GM18505 (cell line): ENCODE measurements at regions not wholly inside any gene's neighbourhood (a gene's known extent, or its start where the extent isn't known, plus 50 kb on each side); places are given as distances from the start of the nearest gene placed in this dataset.
"Not testable (repeated sequence)": the region's sequence is repeated elsewhere in the genome, so short reads cannot be mapped to it uniquely, and the experiment has no call there.

Experiments
- ATAC-seq: cut with Tn5 transposase; IDR thresholded peaks from one replicate; pipeline ENCODE4 v1.9.1; 2021; ENCODE audit not compliant: unreplicated experiment
- POLR2A ChIP-seq: IDR thresholded peaks from 4 replicates; pipeline ENCODE4 v1.6.1; 2011; ENCODE audit warnings: borderline replicate concordance; ENCODE audit not compliant: insufficient read depth, insufficient read length; ENCODE audit errors: extremely low read depth

- TF ChIP-seq POLR2A, result no peak
- ATAC-seq, result no peak
Measured at GRCh38 chr5:143980506-143980905, 168.5 kb downstream of the HMHB1 start.

- not testable (repeated sequence) for ATAC-seq
Measured at GRCh38 chr5:143982957-143983356, 171.0 kb downstream of the HMHB1 start.

GRCh38 chr5:143985832-143986515, 174.0 kb downstream of the HMHB1 start:
- no peak for TF ChIP-seq POLR2A
- no peak for ATAC-seq

GRCh38 chr5:143986516-143987212, 174.7 kb downstream of the HMHB1 start:
- no peak for TF ChIP-seq POLR2A
- no peak for ATAC-seq

GRCh38 chr5:143987264-143987663, 175.3 kb downstream of the HMHB1 start:
- ATAC-seq, result no peak
- no peak for TF ChIP-seq POLR2A

GRCh38 chr5:143987751-143988560, 176.0 kb downstream of the HMHB1 start:
- no peak for TF ChIP-seq POLR2A
- ATAC-seq, result no peak

GRCh38 chr5:143992496-143992895, 178.0 kb downstream of the YIPF5 start:
- no peak for TF ChIP-seq POLR2A
- ATAC-seq, result no peak

GRCh38 chr5:144002876-144003275, 167.6 kb downstream of the YIPF5 start:
- no peak for TF ChIP-seq POLR2A
- ATAC-seq, result no peak

GRCh38 chr5:144003636-144004035, 166.8 kb downstream of the YIPF5 start:
- no peak for ATAC-seq
- TF ChIP-seq POLR2A, result no peak

GRCh38 chr5:144004146-144004545, 166.3 kb downstream of the YIPF5 start:
- no peak for ATAC-seq
- TF ChIP-seq POLR2A, result no peak

- TF ChIP-seq POLR2A, result no peak
- ATAC-seq, result no peak
Measured at GRCh38 chr5:144004751-144005150, 165.7 kb downstream of the YIPF5 start.

- no peak for ATAC-seq
- TF ChIP-seq POLR2A, result no peak
Measured at GRCh38 chr5:144009116-144009515, 161.3 kb downstream of the YIPF5 start.

- TF ChIP-seq POLR2A, result no peak
- no peak for ATAC-seq
Measured at GRCh38 chr5:144011388-144011787, 159.1 kb downstream of the YIPF5 start.

- TF ChIP-seq POLR2A, result no peak
Measured at GRCh38 chr5:144013816-144014215, 156.6 kb downstream of the YIPF5 start.

More at GRCh38 chr5:144013816-144014215, 156.6 kb downstream of the YIPF5 start:
- ATAC-seq, result no peak
